Type B pancreatic cell (in vitro differentiated cells): ENCODE measurements at regions not wholly inside any gene's neighbourhood (a gene's known extent, or its start where the extent isn't known, plus 50 kb on each side); places are given as distances from the start of the nearest gene placed in this dataset.

Experiments used
- DNase-seq: peaks from one replicate; pipeline ENCODE4 v3.0.0; 2021; ENCODE audit warnings: mixed read lengths; ENCODE audit not compliant: unreplicated experiment; ENCODE audit errors: extremely low spot score
- H3K27ac Mint-ChIP-seq: 2 replicates; pipeline ENCODE4 v1.8.0; 2021; ENCODE audit warnings: mild to moderate bottlenecking, mixed read lengths
- H3K27me3 Mint-ChIP-seq: 2 replicates; pipeline ENCODE4 v1.8.0; 2021; ENCODE audit warnings: mixed read lengths
- H3K36me3 Mint-ChIP-seq: 2 replicates; pipeline ENCODE4 v1.8.0; 2021; ENCODE audit warnings: mixed read lengths
- H3K4me1 Mint-ChIP-seq: one replicate; pipeline ENCODE4 v1.8.0; 2021; ENCODE audit warnings: mixed read lengths; ENCODE audit not compliant: unreplicated experiment
- H3K4me3 Mint-ChIP-seq: 2 replicates; pipeline ENCODE4 v1.8.0; 2021; ENCODE audit warnings: mild to moderate bottlenecking, mixed read lengths
- H3K9me3 Mint-ChIP-seq: 2 replicates; pipeline ENCODE4 v1.8.0; 2021; ENCODE audit warnings: mixed read lengths
- TF ChIP-seq, protein P1 (sequence below): fragments of 200-600 bp; sonication (generic); conservative IDR thresholded peaks from 2 replicates; pipeline ENCODE4 v1.5.0; 2021; ENCODE audit warnings: antibody characterized with exemption, mild to moderate bottlenecking

DNA sequence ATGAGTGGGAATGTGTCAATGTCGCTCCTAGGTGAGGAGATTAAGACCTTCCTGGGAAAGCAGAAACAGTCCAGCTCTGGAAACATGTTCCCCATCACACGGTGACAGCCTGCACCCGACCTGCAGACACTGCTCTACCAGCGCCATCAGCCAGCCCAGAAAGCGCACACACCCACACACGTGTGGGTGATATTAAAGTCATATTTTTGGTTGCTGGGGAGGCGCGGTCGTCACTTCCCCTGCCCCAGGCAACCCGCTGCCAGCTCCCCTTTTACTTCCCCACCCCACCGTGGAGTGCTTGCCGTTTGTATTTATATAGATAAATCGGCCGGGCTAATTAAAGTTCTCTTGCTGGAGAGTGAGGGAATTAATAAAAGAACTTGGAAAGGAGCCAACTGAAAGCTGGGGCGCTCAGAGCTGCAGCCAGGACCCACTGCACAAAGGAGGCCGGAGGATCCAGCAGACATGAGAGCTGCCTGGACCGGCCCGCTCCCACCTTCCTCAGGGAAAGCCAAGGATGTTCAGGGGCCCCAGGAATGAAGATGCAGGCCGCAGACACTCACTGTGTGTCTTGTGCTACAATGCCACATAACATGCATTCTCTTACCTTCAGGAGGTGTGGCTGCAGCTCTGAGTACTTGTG, 145.2 kb upstream of the UNC5B start:
- no peak for DNase-seq
- no peak overlapping the region for H3K27ac Mint-ChIP-seq
- no peak overlapping the region for H3K4me3 Mint-ChIP-seq
- no peaks in the 10 kb centered on the region for H3K36me3 Mint-ChIP-seq
- peaks cover 9% of the 10 kb centered on the region for H3K27me3 Mint-ChIP-seq
- H3K4me1 Mint-ChIP-seq, result peaks cover 43% of the 10 kb centered on the region
- H3K9me3 Mint-ChIP-seq, result no peaks in the 10 kb centered on the region
- TF ChIP-seq, protein P1, sequence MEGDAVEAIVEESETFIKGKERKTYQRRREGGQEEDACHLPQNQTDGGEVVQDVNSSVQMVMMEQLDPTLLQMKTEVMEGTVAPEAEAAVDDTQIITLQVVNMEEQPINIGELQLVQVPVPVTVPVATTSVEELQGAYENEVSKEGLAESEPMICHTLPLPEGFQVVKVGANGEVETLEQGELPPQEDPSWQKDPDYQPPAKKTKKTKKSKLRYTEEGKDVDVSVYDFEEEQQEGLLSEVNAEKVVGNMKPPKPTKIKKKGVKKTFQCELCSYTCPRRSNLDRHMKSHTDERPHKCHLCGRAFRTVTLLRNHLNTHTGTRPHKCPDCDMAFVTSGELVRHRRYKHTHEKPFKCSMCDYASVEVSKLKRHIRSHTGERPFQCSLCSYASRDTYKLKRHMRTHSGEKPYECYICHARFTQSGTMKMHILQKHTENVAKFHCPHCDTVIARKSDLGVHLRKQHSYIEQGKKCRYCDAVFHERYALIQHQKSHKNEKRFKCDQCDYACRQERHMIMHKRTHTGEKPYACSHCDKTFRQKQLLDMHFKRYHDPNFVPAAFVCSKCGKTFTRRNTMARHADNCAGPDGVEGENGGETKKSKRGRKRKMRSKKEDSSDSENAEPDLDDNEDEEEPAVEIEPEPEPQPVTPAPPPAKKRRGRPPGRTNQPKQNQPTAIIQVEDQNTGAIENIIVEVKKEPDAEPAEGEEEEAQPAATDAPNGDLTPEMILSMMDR, result no peak

DNA sequence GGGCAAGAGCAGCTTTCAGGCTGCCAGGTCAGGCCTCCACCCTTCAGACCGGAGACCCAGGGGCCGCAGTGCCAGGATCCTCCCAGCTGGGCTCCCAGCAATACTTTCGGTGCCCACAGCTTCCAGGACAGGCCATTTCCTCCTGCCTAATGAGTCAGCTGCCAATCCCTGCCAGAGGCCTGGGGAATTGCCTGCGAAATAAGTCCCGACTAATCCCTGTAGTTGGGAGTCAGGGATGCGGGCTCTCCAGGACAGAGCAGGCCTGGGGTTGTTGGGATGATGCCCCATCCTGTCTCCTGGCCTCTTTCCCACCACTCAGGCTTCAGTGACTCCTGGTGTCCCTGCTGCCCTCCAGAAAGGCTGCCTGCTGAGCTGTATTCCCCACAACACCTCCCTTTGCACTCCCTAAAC, 143.5 kb upstream of the UNC5B start:
- Mint-ChIP-seq H3K4me1 (peaks cover 36% of the 10 kb centered on the region), H3K36me3 (no peaks in the 10 kb centered on the region), H3K9me3 (no peaks in the 10 kb centered on the region), H3K4me3 (no peak overlapping the region), H3K27me3 (peaks cover 9% of the 10 kb centered on the region), H3K27ac (no peak overlapping the region)
- TF ChIP-seq, protein P1, result no peak
- no peak for DNase-seq

DNA sequence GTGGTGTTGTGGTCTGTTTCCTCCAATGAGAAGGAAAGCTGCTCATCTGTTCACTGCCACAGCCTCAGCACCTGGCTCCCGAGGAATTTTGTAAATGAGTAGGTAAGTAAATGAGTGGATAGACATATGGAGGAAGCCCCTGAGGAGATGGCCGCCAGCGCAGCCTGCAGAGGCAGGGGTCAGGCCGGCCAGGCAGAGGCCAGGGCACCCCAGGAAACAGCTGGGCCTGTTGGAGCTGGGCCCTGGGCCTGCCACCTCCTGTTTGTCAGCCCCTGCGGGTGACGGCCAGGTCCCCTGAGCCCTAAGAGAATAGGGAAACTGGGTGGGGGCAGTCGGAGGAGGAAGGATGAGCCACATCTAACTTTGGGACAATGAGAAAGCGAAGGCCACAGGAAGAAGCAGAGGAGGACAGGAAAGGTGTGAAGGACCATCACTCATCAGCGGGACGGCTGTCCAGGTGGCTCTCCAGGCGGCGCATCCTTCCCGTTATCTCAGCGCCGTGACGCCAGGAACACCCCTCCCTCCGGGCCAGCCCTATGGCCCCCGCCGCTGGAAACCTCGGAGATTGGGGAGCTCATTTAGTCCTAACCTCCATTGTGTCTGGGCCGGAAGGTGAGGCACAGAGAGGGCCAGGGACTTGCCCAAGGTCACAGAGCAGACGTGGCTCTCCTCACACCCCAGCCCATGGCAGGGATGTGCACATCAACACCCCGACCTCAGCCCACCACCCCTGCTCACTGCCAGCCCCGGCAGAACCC, 142.3 kb upstream of the UNC5B start:
- Mint-ChIP-seq H3K27ac (no peak overlapping the region), H3K27me3 (peaks cover 9% of the 10 kb centered on the region), H3K4me1 (peaks cover 35% of the 10 kb centered on the region)

DNA sequence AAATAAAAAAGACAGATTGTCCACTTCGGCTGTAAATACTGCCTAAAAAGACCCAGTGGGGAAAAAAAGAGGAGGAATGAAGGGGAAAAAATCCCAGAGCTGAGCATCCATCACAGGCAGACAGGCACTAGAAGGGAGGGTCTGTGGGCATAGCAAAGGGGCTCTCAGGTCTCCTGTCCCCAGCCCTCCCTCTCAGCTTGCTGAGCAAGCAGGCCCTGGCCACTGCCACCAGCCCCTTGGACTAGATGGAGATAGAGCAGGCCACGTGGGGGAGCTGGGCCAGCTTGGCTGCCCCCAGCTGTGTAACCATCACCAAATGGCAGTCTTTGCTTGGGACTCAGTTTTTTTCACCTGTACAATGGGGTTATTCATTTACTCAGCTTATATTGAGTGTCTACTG, 141.6 kb upstream of the UNC5B start:
- H3K36me3 Mint-ChIP-seq, result no peaks in the 10 kb centered on the region
- peaks cover 9% of the 10 kb centered on the region for H3K27me3 Mint-ChIP-seq
- TF ChIP-seq, protein P1, result no peak
- H3K4me1 Mint-ChIP-seq, result peaks cover 41% of the 10 kb centered on the region
- DNase-seq, result no peak
- no peaks in the 10 kb centered on the region for H3K9me3 Mint-ChIP-seq
- no peak overlapping the region for H3K27ac Mint-ChIP-seq
- no peak overlapping the region for H3K4me3 Mint-ChIP-seq

More for the DNA sequence above, 142.3 kb upstream of the UNC5B start:
- H3K36me3 Mint-ChIP-seq, result no peaks in the 10 kb centered on the region
- TF ChIP-seq, protein P1, result no peak
- no peak overlapping the region for H3K4me3 Mint-ChIP-seq
- H3K9me3 Mint-ChIP-seq, result no peaks in the 10 kb centered on the region
- DNase-seq, result no peak

DNA sequence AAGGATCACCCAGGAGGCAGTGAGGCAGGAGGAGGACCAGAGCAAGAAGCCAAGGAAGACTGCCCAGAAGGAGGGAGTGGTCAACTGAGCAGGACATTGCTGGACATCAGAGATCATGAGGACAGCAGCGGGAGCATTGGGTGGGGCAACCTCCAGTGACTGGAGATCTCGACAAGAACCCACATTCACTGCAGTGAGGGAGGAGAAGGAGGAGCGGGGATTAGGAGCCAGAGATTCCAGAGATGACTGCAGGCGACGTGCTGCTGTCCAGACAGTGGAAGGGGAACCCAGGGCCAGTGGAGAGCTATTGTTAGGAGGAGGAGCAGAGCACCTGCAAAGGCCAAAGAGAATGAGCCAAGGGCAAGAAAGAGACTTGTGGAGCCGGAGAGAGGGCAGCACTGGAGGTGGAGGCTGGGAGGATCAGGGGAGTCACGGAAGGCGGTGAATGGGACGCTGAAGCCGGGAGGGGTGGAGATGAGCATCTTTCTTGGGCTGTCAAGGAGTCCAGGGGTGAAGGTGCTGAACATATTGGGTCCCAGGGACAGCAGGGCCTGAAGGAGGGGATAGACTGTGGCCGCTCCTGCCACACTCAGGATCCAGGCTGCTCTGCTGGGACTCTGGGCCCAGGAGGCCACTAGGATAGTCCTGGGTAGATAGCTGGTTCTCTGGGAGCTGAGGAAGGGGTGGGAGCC, 140.1 kb upstream of the UNC5B start:
- peaks cover 9% of the 10 kb centered on the region for H3K27me3 Mint-ChIP-seq
- no peaks in the 10 kb centered on the region for H3K36me3 Mint-ChIP-seq
- no peaks in the 10 kb centered on the region for H3K9me3 Mint-ChIP-seq
- TF ChIP-seq, protein P1, result no peak
- no peak overlapping the region for H3K27ac Mint-ChIP-seq
- H3K4me3 Mint-ChIP-seq, result no peak overlapping the region
- H3K4me1 Mint-ChIP-seq, result peaks cover 44% of the 10 kb centered on the region
- no peak for DNase-seq
